IMR-90 (cell line): ENCODE measurements at regions not wholly inside any gene's neighbourhood (a gene's known extent, or its start where the extent isn't known, plus 50 kb on each side); places are given as distances from the start of the nearest gene placed in this dataset.

Experiments used
- ATAC-seq: fragments of 200-7000 bp; cut with Tn5 transposase; 2 replicates; pipeline ENCODE4 v1.9.1; 2020; ENCODE audit warnings: low read depth, mild to moderate bottlenecking, moderate library complexity
- BruUV-seq: library from RNA; stranded (reverse); fragments of 400-500 nt; replicated peaks from 2 replicates; lab custom pipeline; 2021; lab: Mats Ljungman, UMichigan
- CTCF ChIA-PET: fragments of 300-600 bp; formaldehyde crosslinking; extraction: SDS; loops from one replicate; lab custom pipeline; 2021; ENCODE audit warnings: antibody characterized with exemption; lab: Yijun Ruan, JAX
- POLR2A ChIA-PET: fragments of 300-600 bp; sonication (Branson Sonifier 250); formaldehyde crosslinking; loops from one replicate; lab custom pipeline; 2022; ENCODE audit warnings: antibody characterized with exemption; ENCODE audit not compliant: unreplicated experiment; lab: Charles Lee
- DNase-seq: peaks from one replicate; pipeline ENCODE4 v3.0.0; 2013
- H2AFZ ChIP-seq: replicated peaks from 2 replicates; pipeline ENCODE3; 2013; ENCODE audit warnings: low read length, mild to moderate bottlenecking; ENCODE audit not compliant: poor library complexity
- H2AK5ac ChIP-seq: 2 replicates; pipeline ENCODE4 v1.6.1; 2013; ENCODE audit warnings: low read depth, low read length, inconsistent platforms
- H2AK9ac ChIP-seq: replicated peaks from 2 replicates; pipeline ENCODE3; 2013; ENCODE audit warnings: mild to moderate bottlenecking, low read depth, low read length, moderate library complexity; ENCODE audit not compliant: poor library complexity
- H2BK120ac ChIP-seq: 2 replicates; pipeline ENCODE4 v1.6.1; 2013; ENCODE audit warnings: low read depth, low read length, inconsistent platforms
- H2BK15ac ChIP-seq: 3 replicates; pipeline ENCODE4 v1.6.1; 2013; ENCODE audit warnings: low read depth, low read length, inconsistent platforms
- H2BK20ac ChIP-seq: 2 replicates; pipeline ENCODE4 v1.6.1; 2013; ENCODE audit warnings: low read depth, mild to moderate bottlenecking, inconsistent platforms, low read length, moderate library complexity
- H2BK5ac ChIP-seq: 2 replicates; pipeline ENCODE4 v1.6.1; 2013; ENCODE audit warnings: mild to moderate bottlenecking, low read depth, low read length, inconsistent platforms; ENCODE audit not compliant: poor library complexity, severe bottlenecking
- H3K14ac ChIP-seq: replicated peaks from 2 replicates; pipeline ENCODE4 v1.6.1; 2013; ENCODE audit warnings: low read depth, low read length, inconsistent platforms
- H3K18ac ChIP-seq: 2 replicates; pipeline ENCODE4 v1.6.1; 2013; ENCODE audit warnings: low read depth, low read length, control low read depth
- H3K23ac ChIP-seq: 2 replicates; pipeline ENCODE4 v1.6.1; 2013; ENCODE audit warnings: low read depth, low read length, inconsistent platforms
- H3K27ac ChIP-seq: 2 replicates; pipeline ENCODE4 v1.5.1; 2013; ENCODE audit warnings: mild to moderate bottlenecking, control low read depth, low read length; ENCODE audit not compliant: insufficient read depth
- H3K27me3 ChIP-seq: 2 replicates; pipeline ENCODE4 v1.6.1; 2013; ENCODE audit warnings: low read length; ENCODE audit not compliant: control insufficient read depth, insufficient read depth
- H3K36me3 ChIP-seq: 2 replicates; pipeline ENCODE4 v1.6.1; 2013; ENCODE audit warnings: low read length, mixed read lengths; ENCODE audit not compliant: control insufficient read depth, insufficient read depth
- H3K4ac ChIP-seq: 2 replicates; pipeline ENCODE4 v1.6.1; 2013; ENCODE audit warnings: low read depth, low read length, inconsistent platforms
- H3K4me1 ChIP-seq: 2 replicates; pipeline ENCODE4 v1.6.1; 2013; ENCODE audit warnings: low read length, mixed read lengths; ENCODE audit not compliant: control insufficient read depth, insufficient read depth
- H3K4me2 ChIP-seq: 2 replicates; pipeline ENCODE4 v1.6.1; 2013; ENCODE audit warnings: low read depth, mild to moderate bottlenecking, control low read depth, low read length, moderate library complexity
- H3K4me3 ChIP-seq: 2 replicates; pipeline ENCODE4 v1.5.1; 2013; ENCODE audit warnings: low read depth, mild to moderate bottlenecking, control low read depth, low read length, moderate library complexity; ENCODE audit not compliant: insufficient read depth
- H3K56ac ChIP-seq: 2 replicates; pipeline ENCODE4 v1.6.1; 2013; ENCODE audit warnings: low read length, inconsistent platforms; ENCODE audit not compliant: insufficient read depth; ENCODE audit errors: extremely low read depth
- H3K79me1 ChIP-seq, 2 experiments: 2 replicates each; pipeline ENCODE4 v1.6.1; 2013; ENCODE audit warnings: low read length in 2 of 2, inconsistent platforms in 1 of 2, low read depth in 1 of 2
- H3K9ac ChIP-seq: 2 replicates; pipeline ENCODE4 v1.6.1; 2013; ENCODE audit warnings: low read depth, low read length, control low read depth
- H3K9me1 ChIP-seq: 2 replicates; pipeline ENCODE4 v1.6.1; 2013; ENCODE audit warnings: low read length, inconsistent platforms; ENCODE audit not compliant: insufficient read depth
- H3K9me3 ChIP-seq: 2 replicates; pipeline ENCODE4 v1.6.1; 2013; ENCODE audit warnings: low read length; ENCODE audit not compliant: control insufficient read depth, insufficient read depth
- H4K20me1 ChIP-seq: 2 replicates; pipeline ENCODE4 v1.6.1; 2013; ENCODE audit warnings: low read length, inconsistent platforms; ENCODE audit not compliant: insufficient read depth
- H4K5ac ChIP-seq: 2 replicates; pipeline ENCODE4 v1.6.1; 2013; ENCODE audit warnings: mild to moderate bottlenecking, low read depth, low read length, control low read depth
- H4K8ac ChIP-seq, 2 experiments: 2 replicates each; pipeline ENCODE4 v1.6.1; 2013; ENCODE audit warnings: low read depth in 2 of 2, low read length in 2 of 2, control low read depth in 1 of 2, inconsistent platforms in 1 of 2
- H4K91ac ChIP-seq: 2 replicates; pipeline ENCODE4 v1.6.1; 2013; ENCODE audit warnings: low read depth, low read length, inconsistent platforms; ENCODE audit not compliant: insufficient read depth
- CEBPB ChIP-seq: IDR thresholded peaks from 2 replicates; pipeline ENCODE4 v1.6.1; 2012; ENCODE audit warnings: low read depth, low read length, improper control_type of control experiment
- CHD1 ChIP-seq: IDR thresholded peaks from 2 replicates; pipeline ENCODE4 v1.6.1; 2012; ENCODE audit warnings: low read depth, low read length, improper control_type of control experiment
- FOS ChIP-seq: fragments of 150-350 bp; IDR thresholded peaks from 2 replicates; pipeline ENCODE4 v1.6.1; 2016; ENCODE audit warnings: low read depth, low read length
- MAFK ChIP-seq: IDR thresholded peaks from 2 replicates; pipeline ENCODE4 v1.6.1; 2012; ENCODE audit warnings: low read depth, low read length, improper control_type of control experiment
- MAZ ChIP-seq: IDR thresholded peaks from 2 replicates; pipeline ENCODE4 v1.6.1; 2012; ENCODE audit warnings: low read depth, mild to moderate bottlenecking, low read length, improper control_type of control experiment, moderate library complexity, borderline replicate concordance
- POLR2A ChIP-seq: IDR thresholded peaks from 2 replicates; pipeline ENCODE4 v1.6.1; 2012; ENCODE audit warnings: mild to moderate bottlenecking, low read depth, low read length
- RAD21 ChIP-seq: IDR thresholded peaks from 2 replicates; pipeline ENCODE4 v1.6.1; 2012; ENCODE audit warnings: low read length, improper control_type of control experiment
- RCOR1 ChIP-seq: IDR thresholded peaks from 2 replicates; pipeline ENCODE4 v1.6.1; 2012; ENCODE audit warnings: mild to moderate bottlenecking, low read length, improper control_type of control experiment; ENCODE audit not compliant: insufficient replicate concordance
- USF2 ChIP-seq: fragments of 150-350 bp; IDR thresholded peaks from 2 replicates; pipeline ENCODE4 v1.6.1; 2017; ENCODE audit warnings: mild to moderate bottlenecking, antibody characterized with exemption, low read length, low read depth
- WGBS, 2 experiments: methylation state at CpG; one replicate each; pipeline versions ENCODE4 v1.1.5 to v1.1.7; 2013; ENCODE audit warnings: missing lambda C conversion rate in 2 of 2; ENCODE audit not compliant: insufficient read length in 1 of 2; ENCODE audit errors: extremely low coverage in 2 of 2; 5-methylcytosine and 5-hydroxymethylcytosine counted together
- dilution Hi-C: fragments of 300-500 bp; cut with HindIII; formaldehyde crosslinking; loops from one replicate; pipeline ENCODE4 v1.14.3; 2018; ENCODE audit warnings: low sequenced_read_pairs; ENCODE audit not compliant: unreplicated experiment
- in situ Hi-C: fragments of 300-500 bp; cut with MboI; formaldehyde crosslinking; loops from 3 replicates; pipeline ENCODE4 v1.14.3; 2019; ENCODE audit warnings: low sequenced_read_pairs, inconsistent platforms, mixed read lengths
- intact Hi-C: fragments of 100-400 bp; cut with micrococcal nuclease; formaldehyde crosslinking; loops from 2 replicates; pipeline ENCODE4 v1.10.0; 2022

DNA sequence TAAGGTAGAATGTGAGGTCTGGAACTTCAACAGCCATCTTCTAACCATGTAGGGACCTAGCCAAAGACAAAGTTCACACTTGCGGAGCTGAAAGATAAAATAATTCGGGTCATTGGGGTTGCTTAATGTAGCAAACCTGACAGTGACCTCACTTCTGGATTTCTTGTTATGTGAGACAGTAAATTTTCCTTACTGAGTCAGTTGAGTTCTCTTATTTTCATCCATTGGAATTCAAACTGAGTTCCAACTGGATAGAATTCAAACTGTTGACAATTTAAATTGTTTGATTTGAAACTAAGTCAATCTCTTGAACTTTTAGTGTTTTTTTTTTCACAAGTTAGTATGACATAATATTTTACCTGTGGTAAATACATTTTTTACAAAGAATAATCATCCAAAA is 406.5 kb downstream of the ADAMTS20 start:
- no peaks in the 10 kb centered on the region for H3K9me3 ChIP-seq
- no peak overlapping the region for H3K27ac ChIP-seq
- H2AK5ac ChIP-seq, result no peak overlapping the region
- no peak overlapping the region for H3K4me3 ChIP-seq
- in situ Hi-C loops, result no loop called here
- H3K14ac ChIP-seq, result no peak overlapping the region
- H2BK15ac ChIP-seq, result no peak overlapping the region
- no peak overlapping the region for H2BK5ac ChIP-seq
- POLR2A ChIA-PET, result no interaction called here
- H3K36me3 ChIP-seq, result no peaks in the 10 kb centered on the region
- H3K23ac ChIP-seq, result no peak overlapping the region
- TF ChIP-seq CEBPB (no peak), CHD1 (no peak), USF2 (no peak), MAZ (no peak), FOS (no peak), POLR2A (no peak), RAD21 (no peak), MAFK (no peak), RCOR1 (no peak)
- CTCF ChIA-PET, result no interaction called here
- H3K56ac ChIP-seq, result no peak overlapping the region
- H3K9ac ChIP-seq, result no peak overlapping the region
- intact Hi-C loops, result no loop called here
- no peaks in the 10 kb centered on the region for H3K79me1 ChIP-seq
- DNase-seq (no peak), ATAC-seq (no peak)
- no peak overlapping the region for H2AFZ ChIP-seq
- no peak overlapping the region for H4K8ac ChIP-seq
- no peak overlapping the region for H4K5ac ChIP-seq
- no peak overlapping the region for H3K4me2 ChIP-seq
- H2AK9ac ChIP-seq, result no peak overlapping the region
- no peak overlapping the region for H2BK120ac ChIP-seq
- dilution Hi-C loops, result no loop called here
- H3K27me3 ChIP-seq, result no peaks in the 10 kb centered on the region; the same call in 1 of the 2 replicates
- H4K91ac ChIP-seq, result no peak overlapping the region
- H2BK20ac ChIP-seq, result no peak overlapping the region
- no TSS peak for BruUV-seq
- H3K18ac ChIP-seq, result no peak overlapping the region
- H3K4ac ChIP-seq, result no peak overlapping the region
- no CpG with 5 or more reads among the region's 2 CpGs for WGBS, 2 experiments
- no peaks in the 10 kb centered on the region for H3K4me1 ChIP-seq
- H4K20me1 ChIP-seq, result no peaks in the 10 kb centered on the region
- H3K9me1 ChIP-seq, result 0 out of 2 replicates have a peak, but pooled peaks cover 4% of the 10 kb centered on the region
